ENCODE measurements at regions not wholly inside any gene's neighbourhood (a gene's known extent, or its start where the extent isn't known, plus 50 kb on each side); places are given as distances from the start of the nearest gene placed in this dataset.

DNA sequence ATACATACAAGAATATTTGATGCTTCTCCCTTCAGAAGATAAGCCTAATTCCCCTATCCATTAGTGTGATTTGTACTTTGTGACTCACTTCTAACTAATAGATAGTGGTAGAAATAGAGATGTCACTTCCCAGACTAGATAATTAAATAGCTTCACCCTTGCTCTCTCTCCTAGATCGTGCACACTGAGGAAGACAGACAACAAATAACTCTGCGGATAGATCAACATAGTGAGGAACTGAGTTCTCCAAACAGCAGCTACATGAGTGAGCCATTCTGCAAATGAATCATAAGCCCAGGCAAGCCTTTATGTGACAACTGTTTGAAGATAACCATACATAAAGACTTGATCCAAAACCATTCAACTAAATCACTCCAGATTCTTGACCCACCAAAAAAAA, 1083.4 kb upstream of the C9orf72 start (continued):
- no peak for TF ChIP-seq RAD21 (IDR thresholded peaks at IDR 0.05 in 1 of 2, conservative IDR thresholded peaks at IDR 0.05 in 1 of 2; ENCODE audit: low read depth in 2 of 2, low read length in 2 of 2)
- no peak for TF ChIP-seq NANOG (IDR thresholded peaks at IDR 0.05; ENCODE audit: insufficient read depth, low read depth, low read length, poor library complexity, severe bottlenecking)
- TF ChIP-seq SAP30 (IDR thresholded peaks at IDR 0.05; ENCODE audit: insufficient read depth, insufficient replicate concordance, low read length) = no peak
- TF ChIP-seq CHD2 (IDR thresholded peaks at IDR 0.05; ENCODE audit: low read length) = no peak
- TF ChIP-seq SUZ12 (IDR thresholded peaks at IDR 0.05; ENCODE audit: low read length) = no peak
- no peak for TF ChIP-seq KDM5A (IDR thresholded peaks at IDR 0.05; ENCODE audit: low read length)
- TF ChIP-seq TAF1 (IDR thresholded peaks at IDR 0.05; ENCODE audit: low read depth, low read length) = no peak
